ENCODE measurements at regions not wholly inside any gene's neighbourhood (a gene's known extent, or its start where the extent isn't known, plus 50 kb on each side); places are given as distances from the start of the nearest gene placed in this dataset.
"Not testable (repeated sequence)": the region's sequence is repeated elsewhere in the genome, so short reads cannot be mapped to it uniquely, and the experiment has no call there.

DNA sequence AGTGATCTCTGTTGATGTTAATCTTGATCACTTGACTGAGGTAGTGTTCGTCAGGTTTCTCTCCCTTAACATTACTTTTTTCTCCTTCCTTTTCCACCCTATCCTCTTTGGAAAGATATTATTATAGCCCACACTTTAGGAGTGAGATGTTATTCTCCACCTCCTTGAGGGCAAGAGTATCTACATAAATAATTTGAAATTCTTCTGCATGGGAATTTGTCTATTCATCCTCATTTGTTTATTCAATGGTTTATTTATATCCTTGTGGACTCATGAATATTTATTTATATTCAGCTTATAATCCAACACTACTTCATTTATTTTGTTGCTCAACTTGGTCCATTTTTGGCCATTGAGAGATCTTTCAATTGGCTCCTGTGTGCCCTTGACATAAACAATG, 750.4 kb downstream of the EPHA4 start:
- no peak overlapping the region for H3K4me3 ChIP-seq
- DNase-seq (ENCODE audit: extremely low read depth in 1 of 4, low spot score in 3 of 4), result no peak
- in situ Hi-C loops (cut with MboI), result no loop called here
- H2AFZ ChIP-seq (ENCODE audit: low read depth, low read length), result no peak overlapping the region
- H3K27me3 ChIP-seq (ENCODE audit: control insufficient read depth in 2 of 2, insufficient read depth in 2 of 2, low read length in 2 of 2), result no peaks in the 10 kb centered on the region
- H3K27ac ChIP-seq (ENCODE audit: extremely low read depth, low read depth, low read length), result no peak overlapping the region
- CTCF ChIA-PET (ENCODE audit: low intra/inter-chr PET ratio), result no interaction called here
- intact Hi-C loops (cut with micrococcal nuclease), result no loop called here
- FAIRE-seq, result no peak
- no peaks in the 10 kb centered on the region for H3K9me1 ChIP-seq (ENCODE audit: control insufficient read depth, insufficient read depth, low read length)
- ATAC-seq, result no peak
- no peaks in the 10 kb centered on the region for H4K20me1 ChIP-seq (replicated peaks; ENCODE audit: control insufficient read depth, insufficient read depth, low read length)
- H3K36me3 ChIP-seq (ENCODE audit: control insufficient read depth, insufficient read depth, low read length), result no peaks in the 10 kb centered on the region
- H3K4me1 ChIP-seq (replicated peaks in 1 of 2; ENCODE audit: control insufficient read depth in 2 of 2, insufficient read depth in 2 of 2, low read length in 2 of 2), result no peaks in the 10 kb centered on the region
- POLR2A ChIA-PET, result no interaction called here
- no peaks in the 10 kb centered on the region for H3K79me2 ChIP-seq (ENCODE audit: control insufficient read depth, insufficient read depth, low read length)
- H3K9me3 ChIP-seq (replicated peaks; ENCODE audit: control insufficient read depth, insufficient read depth, low read depth, low read length), result no peaks in the 10 kb centered on the region
- H3K9ac ChIP-seq (ENCODE audit: insufficient read depth in 1 of 2, low read depth in 2 of 2, low read length in 2 of 2), result no peak overlapping the region
- H3K4me2 ChIP-seq (ENCODE audit: insufficient read depth, low read length), result no peak overlapping the region
- no TSS peak for BruUV-seq (replicated peaks)
- whole genome bisulfite sequencing (ENCODE audit: insufficient coverage, low coverage, missing lambda C conversion rate), result 0% methylated on average over 1 of the region's 1 CpG
- TF ChIP-seq MXI1 (IDR thresholded peaks at IDR 0.05; ENCODE audit: low read depth, low read length) (no peak), EZH2 (IDR thresholded peaks at IDR 0.05; ENCODE audit: borderline replicate concordance, low read depth, low read length) (no peak), PPARD (CRISPR knock-in tag; IDR thresholded peaks at IDR 0.05) (no peak), CAMTA2 (CRISPR knock-in tag; conservative IDR thresholded peaks at IDR 0.05) (no peak), NR2C2 (CRISPR knock-in tag; IDR thresholded peaks at IDR 0.05) (no peak), NR2C2 (tag; IDR thresholded peaks at IDR 0.05) (no peak), HLTF (IDR thresholded peaks at IDR 0.05) (no peak), KDM1A (IDR thresholded peaks at IDR 0.05) (no peak), MEF2D (tag; conservative IDR thresholded peaks at IDR 0.05; ENCODE audit: low read depth) (no peak), ZNF584 (CRISPR knock-in tag; IDR thresholded peaks at IDR 0.05; ENCODE audit: low read depth) (no peak), POLR2AphosphoS2 (IDR thresholded peaks at IDR 0.05; ENCODE audit: low read length) (no peak), MED1 (CRISPR knock-in tag; IDR thresholded peaks at IDR 0.05; ENCODE audit: borderline replicate concordance) (no peak), RBM34 (IDR thresholded peaks at IDR 0.05; ENCODE audit: borderline replicate concordance, insufficient read depth, low read length) (no peak), POLR3G (IDR thresholded peaks at IDR 0.05; ENCODE audit: extremely low read depth, insufficient read length, insufficient replicate concordance) (no peak)
- TF ChIP-seq, protein P1, sequence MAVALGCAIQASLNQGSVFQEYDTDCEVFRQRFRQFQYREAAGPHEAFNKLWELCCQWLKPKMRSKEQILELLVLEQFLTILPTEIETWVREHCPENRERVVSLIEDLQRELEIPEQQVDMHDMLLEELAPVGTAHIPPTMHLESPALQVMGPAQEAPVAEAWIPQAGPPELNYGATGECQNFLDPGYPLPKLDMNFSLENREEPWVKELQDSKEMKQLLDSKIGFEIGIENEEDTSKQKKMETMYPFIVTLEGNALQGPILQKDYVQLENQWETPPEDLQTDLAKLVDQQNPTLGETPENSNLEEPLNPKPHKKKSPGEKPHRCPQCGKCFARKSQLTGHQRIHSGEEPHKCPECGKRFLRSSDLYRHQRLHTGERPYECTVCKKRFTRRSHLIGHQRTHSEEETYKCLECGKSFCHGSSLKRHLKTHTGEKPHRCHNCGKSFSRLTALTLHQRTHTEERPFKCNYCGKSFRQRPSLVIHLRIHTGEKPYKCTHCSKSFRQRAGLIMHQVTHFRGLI (CRISPR knock-in tag; IDR thresholded peaks at IDR 0.05), result no peak

DNA sequence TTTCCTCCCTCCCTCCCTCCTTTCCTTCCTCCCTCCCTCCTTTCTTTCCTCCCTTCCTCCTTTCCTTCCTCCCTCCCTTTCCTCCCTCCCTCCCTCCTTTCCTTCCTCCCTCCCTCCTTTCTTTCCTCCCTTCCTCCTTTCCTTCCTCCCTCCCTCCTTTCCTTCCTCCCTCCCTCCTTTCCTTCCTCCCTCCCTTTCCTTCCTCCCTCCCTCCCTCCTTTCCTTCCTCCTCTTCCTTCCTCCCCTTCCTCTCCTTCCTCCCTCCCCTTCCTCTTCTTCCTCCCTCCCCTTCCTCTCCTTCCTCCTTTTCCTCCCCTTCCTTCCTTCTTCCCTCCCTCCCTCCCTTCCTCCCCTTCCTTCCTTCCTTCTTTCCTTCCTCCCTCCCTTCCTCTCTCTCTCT, 748.5 kb downstream of the EPHA4 start:
- ATAC-seq; H3K9me1 ChIP-seq (ENCODE audit: control insufficient read depth, insufficient read depth, low read length); H3K4me1 ChIP-seq (replicated peaks in 1 of 2; ENCODE audit: control insufficient read depth in 2 of 2, insufficient read depth in 2 of 2, low read length in 2 of 2); H3K9ac ChIP-seq (ENCODE audit: insufficient read depth in 1 of 2, low read depth in 2 of 2, low read length in 2 of 2); H3K27ac ChIP-seq (ENCODE audit: extremely low read depth, low read depth, low read length); H3K79me2 ChIP-seq (ENCODE audit: control insufficient read depth, insufficient read depth, low read length); FAIRE-seq; H3K36me3 ChIP-seq (ENCODE audit: control insufficient read depth, insufficient read depth, low read length); BruUV-seq (replicated peaks); H3K27me3 ChIP-seq (ENCODE audit: control insufficient read depth in 2 of 2, insufficient read depth in 2 of 2, low read length in 2 of 2); H3K4me2 ChIP-seq (ENCODE audit: insufficient read depth, low read length); H3K9me3 ChIP-seq (replicated peaks; ENCODE audit: control insufficient read depth, insufficient read depth, low read depth, low read length); POLR2A ChIA-PET; H2AFZ ChIP-seq (ENCODE audit: low read depth, low read length); in situ Hi-C loops (cut with MboI); DNase-seq (ENCODE audit: extremely low read depth in 1 of 4, low spot score in 3 of 4); H3K4me3 ChIP-seq; CTCF ChIA-PET (ENCODE audit: low intra/inter-chr PET ratio); intact Hi-C loops (cut with micrococcal nuclease); H4K20me1 ChIP-seq (replicated peaks; ENCODE audit: control insufficient read depth, insufficient read depth, low read length): not testable (repeated sequence)

Data from K562 (cell line).